ENCODE measurements at regions not wholly inside any gene's neighbourhood (a gene's known extent, or its start where the extent isn't known, plus 50 kb on each side); places are given as distances from the start of the nearest gene placed in this dataset.
"Not testable (repeated sequence)": the region's sequence is repeated elsewhere in the genome, so short reads cannot be mapped to it uniquely, and the experiment has no call there.

GRCh38 chr7:76708446-76708845, 81.4 kb upstream of the POMZP3 start:
- H2AK9ac ChIP-seq (replicated peaks; ENCODE audit: low read depth, low read length, poor library complexity); H2BK20ac ChIP-seq (ENCODE audit: low read depth, low read length); H3K56ac ChIP-seq (ENCODE audit: extremely low read depth, insufficient read depth, low read length); H3K4ac ChIP-seq (ENCODE audit: low read depth, low read length); H4K8ac ChIP-seq (ENCODE audit: low read depth in 2 of 2, low read length in 2 of 2); H3K9ac ChIP-seq (ENCODE audit: low read depth, low read length); H3K4me2 ChIP-seq (ENCODE audit: low read depth, low read length); DNase-seq; H3K4me1 ChIP-seq (ENCODE audit: control insufficient read depth, insufficient read depth, low read length); H3K18ac ChIP-seq (ENCODE audit: low read depth, low read length); in situ Hi-C loops (cut with MboI; ENCODE audit: low sequenced_read_pairs); H3K4me3 ChIP-seq (ENCODE audit: insufficient read depth, low read depth, low read length); H3K27me3 ChIP-seq (ENCODE audit: control insufficient read depth, insufficient read depth, low read length); H4K5ac ChIP-seq (ENCODE audit: low read depth, low read length); H3K79me1 ChIP-seq (ENCODE audit: low read depth in 1 of 2, low read length in 2 of 2); dilution Hi-C loops (cut with HindIII; ENCODE audit: low sequenced_read_pairs, unreplicated experiment); H2AK5ac ChIP-seq (ENCODE audit: low read depth, low read length); H2BK15ac ChIP-seq (ENCODE audit: low read depth, low read length); POLR2A ChIA-PET (ENCODE audit: unreplicated experiment); CTCF ChIA-PET; H3K9me3 ChIP-seq (ENCODE audit: control insufficient read depth, insufficient read depth, low read length); H4K20me1 ChIP-seq (ENCODE audit: insufficient read depth, low read length); H3K14ac ChIP-seq (replicated peaks; ENCODE audit: low read depth, low read length); H3K36me3 ChIP-seq (ENCODE audit: control insufficient read depth, insufficient read depth, low read length); intact Hi-C loops (cut with micrococcal nuclease); H3K9me1 ChIP-seq (ENCODE audit: insufficient read depth, low read length); ATAC-seq (ENCODE audit: low read depth); H2BK5ac ChIP-seq (ENCODE audit: low read depth, low read length, poor library complexity, severe bottlenecking); H4K91ac ChIP-seq (ENCODE audit: insufficient read depth, low read depth, low read length); H3K27ac ChIP-seq (ENCODE audit: insufficient read depth, low read length); H2AFZ ChIP-seq (replicated peaks; ENCODE audit: low read length, poor library complexity); BruUV-seq (replicated peaks); H3K23ac ChIP-seq (ENCODE audit: low read depth, low read length); H2BK120ac ChIP-seq (ENCODE audit: low read depth, low read length): not testable (repeated sequence)
- no CpG with 5 or more reads among the region's 2 CpGs for WGBS, 2 experiments (ENCODE audit: extremely low coverage in 2 of 2, insufficient read length in 1 of 2)

- H3K9me1 ChIP-seq (ENCODE audit: insufficient read depth, low read length); H3K27ac ChIP-seq (ENCODE audit: insufficient read depth, low read length); H2BK20ac ChIP-seq (ENCODE audit: low read depth, low read length); H3K9me3 ChIP-seq (ENCODE audit: control insufficient read depth, insufficient read depth, low read length); in situ Hi-C loops (cut with MboI; ENCODE audit: low sequenced_read_pairs); H2AFZ ChIP-seq (replicated peaks; ENCODE audit: low read length, poor library complexity); H4K5ac ChIP-seq (ENCODE audit: low read depth, low read length); H3K56ac ChIP-seq (ENCODE audit: extremely low read depth, insufficient read depth, low read length); BruUV-seq (replicated peaks); H2AK9ac ChIP-seq (replicated peaks; ENCODE audit: low read depth, low read length, poor library complexity); DNase-seq; H3K4me1 ChIP-seq (ENCODE audit: control insufficient read depth, insufficient read depth, low read length); H2BK15ac ChIP-seq (ENCODE audit: low read depth, low read length); H4K20me1 ChIP-seq (ENCODE audit: insufficient read depth, low read length); intact Hi-C loops (cut with micrococcal nuclease); H3K4me3 ChIP-seq (ENCODE audit: insufficient read depth, low read depth, low read length); H3K27me3 ChIP-seq (ENCODE audit: control insufficient read depth, insufficient read depth, low read length); POLR2A ChIA-PET (ENCODE audit: unreplicated experiment); H3K4me2 ChIP-seq (ENCODE audit: low read depth, low read length); H2BK5ac ChIP-seq (ENCODE audit: low read depth, low read length, poor library complexity, severe bottlenecking); H4K8ac ChIP-seq (ENCODE audit: low read depth in 2 of 2, low read length in 2 of 2); H3K36me3 ChIP-seq (ENCODE audit: control insufficient read depth, insufficient read depth, low read length); H2AK5ac ChIP-seq (ENCODE audit: low read depth, low read length); dilution Hi-C loops (cut with HindIII; ENCODE audit: low sequenced_read_pairs, unreplicated experiment); H3K14ac ChIP-seq (replicated peaks; ENCODE audit: low read depth, low read length); H3K4ac ChIP-seq (ENCODE audit: low read depth, low read length); ATAC-seq (ENCODE audit: low read depth); H3K9ac ChIP-seq (ENCODE audit: low read depth, low read length); H3K23ac ChIP-seq (ENCODE audit: low read depth, low read length); H3K18ac ChIP-seq (ENCODE audit: low read depth, low read length); CTCF ChIA-PET; H2BK120ac ChIP-seq (ENCODE audit: low read depth, low read length); H3K79me1 ChIP-seq (ENCODE audit: low read depth in 1 of 2, low read length in 2 of 2); H4K91ac ChIP-seq (ENCODE audit: insufficient read depth, low read depth, low read length): not testable (repeated sequence)
Observed at GRCh38 chr7:76703815-76704214, 76.7 kb upstream of the POMZP3 start.

All from IMR-90 (cell line).